ENCODE measurements at regions not wholly inside any gene's neighbourhood (a gene's known extent, or its start where the extent isn't known, plus 50 kb on each side); places are given as distances from the start of the nearest gene placed in this dataset.

- TF ChIP-seq, protein P1, sequence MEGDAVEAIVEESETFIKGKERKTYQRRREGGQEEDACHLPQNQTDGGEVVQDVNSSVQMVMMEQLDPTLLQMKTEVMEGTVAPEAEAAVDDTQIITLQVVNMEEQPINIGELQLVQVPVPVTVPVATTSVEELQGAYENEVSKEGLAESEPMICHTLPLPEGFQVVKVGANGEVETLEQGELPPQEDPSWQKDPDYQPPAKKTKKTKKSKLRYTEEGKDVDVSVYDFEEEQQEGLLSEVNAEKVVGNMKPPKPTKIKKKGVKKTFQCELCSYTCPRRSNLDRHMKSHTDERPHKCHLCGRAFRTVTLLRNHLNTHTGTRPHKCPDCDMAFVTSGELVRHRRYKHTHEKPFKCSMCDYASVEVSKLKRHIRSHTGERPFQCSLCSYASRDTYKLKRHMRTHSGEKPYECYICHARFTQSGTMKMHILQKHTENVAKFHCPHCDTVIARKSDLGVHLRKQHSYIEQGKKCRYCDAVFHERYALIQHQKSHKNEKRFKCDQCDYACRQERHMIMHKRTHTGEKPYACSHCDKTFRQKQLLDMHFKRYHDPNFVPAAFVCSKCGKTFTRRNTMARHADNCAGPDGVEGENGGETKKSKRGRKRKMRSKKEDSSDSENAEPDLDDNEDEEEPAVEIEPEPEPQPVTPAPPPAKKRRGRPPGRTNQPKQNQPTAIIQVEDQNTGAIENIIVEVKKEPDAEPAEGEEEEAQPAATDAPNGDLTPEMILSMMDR (IDR thresholded peaks at IDR 0.05 in 2 of 3, conservative IDR thresholded peaks at IDR 0.05 in 1 of 3; ENCODE audit: borderline replicate concordance in 1 of 3, insufficient read depth in 1 of 3, low read depth in 2 of 3, low read length in 2 of 3) = no peak
- no peak for TF ChIP-seq EZH2phosphoT487 (IDR thresholded peaks at IDR 0.05; ENCODE audit: borderline replicate concordance)
- TF ChIP-seq, protein P2, sequence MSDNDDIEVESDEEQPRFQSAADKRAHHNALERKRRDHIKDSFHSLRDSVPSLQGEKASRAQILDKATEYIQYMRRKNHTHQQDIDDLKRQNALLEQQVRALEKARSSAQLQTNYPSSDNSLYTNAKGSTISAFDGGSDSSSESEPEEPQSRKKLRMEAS (IDR thresholded peaks at IDR 0.05) = no peak
- TF ChIP-seq EZH2 (IDR thresholded peaks at IDR 0.05) = no peak
- no peak for TF ChIP-seq POLR2A (IDR thresholded peaks at IDR 0.05; ENCODE audit: borderline replicate concordance, extremely low read depth, insufficient read depth, insufficient read length)
- no peak for TF ChIP-seq SP1 (IDR thresholded peaks at IDR 0.05; ENCODE audit: low read depth)
- TF ChIP-seq ZNF274 (IDR thresholded peaks at IDR 0.05; ENCODE audit: low read depth, low read length) = no peak
Measured at GRCh38 chr2:105519516-105519915, 120.7 kb upstream of the FHL2 start.

All from HCT116 (cell line).